Subcutaneous abdominal adipose tissue (tissue), 5 donors: ENCODE measurements at regions not wholly inside any gene's neighbourhood (a gene's known extent, or its start where the extent isn't known, plus 50 kb on each side); places are given as distances from the start of the nearest gene placed in this dataset.
"Not testable (repeated sequence)": the region's sequence is repeated elsewhere in the genome, so short reads cannot be mapped to it uniquely, and the experiment has no call there.

ENCODE experiments used
- H3K27ac ChIP-seq: one replicate; pipeline ENCODE4 v1.7.0; 2013; ENCODE audit warnings: low read depth, mild to moderate bottlenecking, inconsistent platforms, low read length, moderate library complexity
- H3K27me3 ChIP-seq, 5 donors: one replicate each; pipeline ENCODE4 v1.7.0; 2013; ENCODE audit warnings: low read length in 5 of 5, inconsistent platforms in 1 of 5; ENCODE audit not compliant: control insufficient read depth in 5 of 5, insufficient read depth in 4 of 5
- H3K36me3 ChIP-seq, 5 donors: one replicate each; pipeline ENCODE4 v1.7.0; 2013; ENCODE audit warnings: low read length in 5 of 5; ENCODE audit not compliant: control insufficient read depth in 5 of 5, insufficient read depth in 5 of 5
- H3K4me1 ChIP-seq, 5 donors: one replicate each; pipeline ENCODE4 v1.7.0; 2013; ENCODE audit warnings: low read length in 5 of 5, mild to moderate bottlenecking in 3 of 5, moderate library complexity in 1 of 5; ENCODE audit not compliant: control insufficient read depth in 5 of 5, insufficient read depth in 5 of 5
- H3K4me3 ChIP-seq, 5 donors: one replicate each; pipeline ENCODE4 v1.7.0; 2013; ENCODE audit warnings: low read length in 5 of 5, low read depth in 1 of 5
- H3K9ac ChIP-seq, 5 donors: one replicate each; pipeline ENCODE4 v1.7.0; 2013; ENCODE audit warnings: low read length in 5 of 5, mild to moderate bottlenecking in 4 of 5, moderate library complexity in 3 of 5
- H3K9me3 ChIP-seq, 5 donors: one replicate each; pipeline ENCODE4 v1.7.0; 2013; ENCODE audit warnings: low read length in 5 of 5; ENCODE audit not compliant: control insufficient read depth in 5 of 5
- donor health status: healthy.
- donor health status: healthy.
- donor health status: healthy.
- donor health status: healthy.
- donor health status: healthy.

DNA sequence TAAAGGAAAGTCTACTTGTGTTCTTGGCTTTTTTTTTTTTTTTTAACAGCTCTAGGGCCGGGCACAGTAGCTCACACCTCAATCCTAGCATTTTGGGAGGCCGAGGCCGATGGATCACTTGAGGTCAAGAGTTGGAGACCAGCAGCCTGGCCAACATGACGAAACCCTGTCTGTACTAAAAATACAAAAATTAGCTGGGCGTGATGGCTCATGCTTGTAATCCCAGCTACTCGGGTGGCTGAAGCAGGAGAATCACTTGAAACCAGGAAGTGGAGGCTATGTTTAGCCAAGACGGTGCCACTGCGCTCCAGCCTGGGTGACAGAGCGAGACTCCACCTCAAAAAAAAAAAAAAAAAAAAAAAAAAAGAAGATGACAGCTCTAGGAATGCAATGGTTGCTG lies 169.9 kb downstream of the NEDD1 start:
- H3K27me3 ChIP-seq, H3K4me3 ChIP-seq, H3K9ac ChIP-seq, H3K36me3 ChIP-seq, H3K27ac ChIP-seq, H3K4me1 ChIP-seq, H3K9me3 ChIP-seq: not testable (repeated sequence)

DNA sequence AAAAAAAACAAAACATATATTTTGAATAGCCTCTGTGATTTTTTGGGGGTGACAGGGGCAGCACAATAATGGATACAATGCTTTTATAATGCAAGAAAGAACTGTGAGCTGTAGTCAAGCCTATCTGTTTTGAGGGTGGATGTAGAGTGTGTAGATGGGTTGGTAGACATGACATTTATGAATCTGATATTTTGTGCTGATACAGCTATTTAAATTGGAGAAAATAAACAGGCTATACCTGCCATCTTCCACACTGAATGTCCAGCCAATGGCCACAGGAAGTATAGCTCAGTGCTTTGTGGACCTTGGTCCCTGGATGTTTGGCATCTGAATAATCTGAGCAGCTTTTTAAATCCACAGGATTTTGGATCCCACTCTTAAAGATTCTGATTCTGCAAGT lies 175.0 kb downstream of the NEDD1 start:
- H3K36me3 ChIP-seq, result no peaks in the 10 kb centered on the region
- no peak overlapping the region for H3K4me3 ChIP-seq
- H3K27ac ChIP-seq, result no peak overlapping the region
- no peak overlapping the region for H3K9ac ChIP-seq
- no peaks in the 10 kb centered on the region for H3K9me3 ChIP-seq
- no peaks in the 10 kb centered on the region for H3K4me1 ChIP-seq
- H3K27me3 ChIP-seq, result no peaks in the 10 kb centered on the region

DNA sequence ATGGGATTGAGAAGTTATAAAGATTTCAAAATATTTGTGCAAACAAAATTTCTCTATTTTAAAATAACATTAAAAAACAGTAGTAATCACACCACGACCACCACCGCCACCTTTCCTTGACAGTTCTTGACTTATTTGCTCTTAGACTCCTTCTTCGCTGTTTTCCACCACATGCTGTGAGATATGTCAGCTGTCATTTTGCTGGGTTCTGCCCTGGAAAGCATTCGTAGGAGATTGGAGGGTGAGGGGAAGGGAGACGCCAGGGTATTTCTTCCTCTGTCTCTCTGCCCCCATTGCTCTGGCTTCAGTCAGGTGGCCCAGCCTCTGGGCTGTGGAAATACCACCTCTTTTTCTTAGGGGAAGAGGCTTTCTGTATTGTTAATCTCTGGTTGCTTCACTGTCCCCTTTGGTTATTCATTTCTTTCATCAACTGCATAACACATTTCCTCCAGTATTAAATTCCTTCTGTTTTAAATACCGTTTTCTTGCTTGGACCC lies 186.2 kb downstream of the NEDD1 start:
- Histone ChIP-seq H3K27me3 (no peaks in the 10 kb centered on the region), H3K9ac (no peak overlapping the region), H3K4me3 (no peak overlapping the region), H3K36me3 (no peaks in the 10 kb centered on the region), H3K4me1 (no peaks in the 10 kb centered on the region), H3K9me3 (no peaks in the 10 kb centered on the region), H3K27ac (no peak overlapping the region)

DNA sequence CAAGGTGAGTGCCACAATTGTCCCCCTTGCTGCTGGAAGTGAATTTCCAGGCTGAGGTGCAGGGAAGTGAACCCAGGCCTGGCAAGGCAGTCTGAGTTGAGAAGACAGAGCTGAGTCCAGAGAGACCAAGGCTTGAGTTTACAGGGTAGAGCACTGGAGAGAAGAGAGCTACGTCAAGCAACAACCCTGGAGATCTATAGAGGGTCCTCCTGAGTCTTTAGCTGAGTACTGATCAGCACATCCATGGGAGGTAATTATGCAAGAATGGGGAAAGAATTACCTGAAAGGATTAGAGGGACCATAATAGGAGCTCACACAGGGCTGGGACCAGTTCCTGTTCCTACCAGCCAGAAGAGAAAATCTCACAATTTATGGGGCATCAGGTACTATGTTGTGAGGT lies 190.7 kb downstream of the NEDD1 start:
- Histone ChIP-seq H3K9ac (no peak overlapping the region), H3K27ac (no peak overlapping the region), H3K4me1 (no peaks in the 10 kb centered on the region), H3K27me3 (no peaks in the 10 kb centered on the region), H3K9me3 (peaks cover 0 to 4% (median 0%) of the 10 kb centered on the region in 5 donors), H3K4me3 (no peak overlapping the region), H3K36me3 (no peaks in the 10 kb centered on the region)

DNA sequence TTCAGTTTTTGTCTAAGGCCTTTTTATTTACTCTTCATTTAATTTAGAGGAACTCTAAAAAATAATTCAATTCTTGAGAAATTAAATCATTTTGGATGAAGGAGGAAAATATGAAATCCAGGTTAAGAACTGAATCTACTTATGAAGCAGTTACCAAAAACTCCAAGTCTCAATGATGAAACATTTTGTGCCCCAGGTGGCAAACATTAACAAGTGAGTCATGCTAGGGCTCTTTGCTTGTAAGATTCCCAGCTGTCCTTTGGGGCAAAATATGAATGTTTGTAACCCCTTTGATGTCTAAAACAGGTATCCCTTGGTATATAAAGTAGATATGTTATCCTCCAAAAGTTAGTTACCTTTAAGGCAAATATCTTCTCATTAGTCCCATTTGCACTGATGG lies 202.4 kb downstream of the NEDD1 start:
- Histone ChIP-seq H3K27me3 (no peaks in the 10 kb centered on the region), H3K4me1 (no peaks in the 10 kb centered on the region), H3K9ac (no peak overlapping the region), H3K27ac (no peak overlapping the region), H3K9me3 (peaks cover 0 to 5% (median 0%) of the 10 kb centered on the region in 5 donors), H3K36me3 (no peaks in the 10 kb centered on the region), H3K4me3 (no peak overlapping the region)

DNA sequence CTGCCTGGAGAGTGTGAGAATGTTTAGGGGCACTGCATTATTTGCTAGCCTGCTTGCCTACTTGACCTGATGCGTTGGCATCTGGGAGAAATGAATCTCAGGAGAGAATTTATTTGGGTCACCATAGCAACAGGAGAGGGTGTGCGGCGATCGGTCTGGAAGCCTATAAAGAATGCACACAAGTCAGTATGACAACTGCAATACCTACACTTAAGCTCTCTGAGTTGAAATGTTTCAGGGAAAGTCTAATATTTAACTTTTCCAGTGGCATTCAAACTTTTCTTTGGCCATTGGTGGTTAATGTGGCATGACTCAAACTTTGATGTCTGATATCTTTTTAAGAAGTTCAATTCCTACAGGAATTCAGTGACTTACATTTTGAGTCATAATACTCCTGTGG lies 205.1 kb downstream of the NEDD1 start:
- Histone ChIP-seq H3K9me3 (peaks cover 0 to 3% (median 0%) of the 10 kb centered on the region in 5 donors), H3K27me3 (no peaks in the 10 kb centered on the region), H3K27ac (no peak overlapping the region), H3K4me3 (no peak overlapping the region), H3K9ac (no peak overlapping the region), H3K4me1 (no peaks in the 10 kb centered on the region), H3K36me3 (no peaks in the 10 kb centered on the region)

DNA sequence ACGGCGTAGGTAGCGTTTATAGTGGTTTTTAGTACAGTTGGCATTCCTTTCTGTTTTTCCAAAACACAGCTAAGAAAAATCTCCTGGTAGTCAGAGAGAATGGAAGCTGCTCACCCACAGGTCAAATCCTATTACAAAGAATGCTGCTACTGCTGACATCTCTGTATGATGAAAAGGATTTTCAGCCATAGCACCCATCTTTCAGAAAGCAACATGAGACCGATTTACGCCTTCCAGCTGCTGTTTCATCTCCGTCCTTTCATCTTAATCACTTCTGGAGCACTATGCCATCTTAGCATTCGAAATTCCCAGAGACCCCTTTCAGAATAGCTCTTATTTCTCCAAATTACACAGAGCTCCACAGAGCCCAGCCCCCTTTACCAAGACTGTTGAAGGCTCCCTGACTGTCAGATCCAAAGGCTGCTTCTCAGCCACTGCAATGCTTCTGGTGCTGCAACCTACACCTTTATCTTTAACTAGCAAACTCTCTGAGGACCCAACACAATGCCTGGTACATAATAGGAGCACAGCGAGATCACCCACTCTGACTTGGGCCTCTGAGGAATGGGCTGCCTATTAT lies 211.8 kb downstream of the NEDD1 start:
- peaks cover 0 to 7% (median 0%) of the 10 kb centered on the region in 5 donors for H3K9me3 ChIP-seq
- no peak overlapping the region for H3K9ac ChIP-seq
- H3K27ac ChIP-seq, result no peak overlapping the region
- no peaks in the 10 kb centered on the region for H3K4me1 ChIP-seq
- no peaks in the 10 kb centered on the region for H3K27me3 ChIP-seq
- H3K36me3 ChIP-seq, result no peaks in the 10 kb centered on the region
- no peak overlapping the region for H3K4me3 ChIP-seq

DNA sequence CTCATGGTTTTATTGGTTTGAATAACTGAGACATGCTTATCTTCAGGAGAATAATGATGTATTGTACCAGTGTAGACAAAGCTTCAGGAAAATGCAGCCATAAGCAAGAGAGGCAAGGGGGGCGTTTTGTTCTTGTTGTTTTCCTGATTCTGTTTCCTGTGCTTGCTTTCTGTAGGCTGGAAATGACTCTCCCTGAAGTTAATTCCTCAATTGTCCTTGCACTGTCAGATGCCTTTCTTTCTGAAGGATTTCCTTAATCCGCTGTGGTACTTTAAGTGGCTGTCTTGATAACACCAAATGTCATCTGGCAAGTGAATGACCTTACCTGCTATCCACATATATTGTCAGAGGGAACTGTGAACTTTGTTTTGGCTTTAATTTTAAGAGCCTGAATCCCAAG lies 220.0 kb downstream of the NEDD1 start:
- H3K9me3 ChIP-seq, result no peaks in the 10 kb centered on the region
- no peaks in the 10 kb centered on the region for H3K27me3 ChIP-seq
- peaks cover 0 to 10% (median 0%) of the 10 kb centered on the region in 5 donors for H3K4me1 ChIP-seq
- no peak overlapping the region for H3K27ac ChIP-seq
- H3K36me3 ChIP-seq, result no peaks in the 10 kb centered on the region
- no peak overlapping the region for H3K9ac ChIP-seq
- H3K4me3 ChIP-seq, result no peak overlapping the region

DNA sequence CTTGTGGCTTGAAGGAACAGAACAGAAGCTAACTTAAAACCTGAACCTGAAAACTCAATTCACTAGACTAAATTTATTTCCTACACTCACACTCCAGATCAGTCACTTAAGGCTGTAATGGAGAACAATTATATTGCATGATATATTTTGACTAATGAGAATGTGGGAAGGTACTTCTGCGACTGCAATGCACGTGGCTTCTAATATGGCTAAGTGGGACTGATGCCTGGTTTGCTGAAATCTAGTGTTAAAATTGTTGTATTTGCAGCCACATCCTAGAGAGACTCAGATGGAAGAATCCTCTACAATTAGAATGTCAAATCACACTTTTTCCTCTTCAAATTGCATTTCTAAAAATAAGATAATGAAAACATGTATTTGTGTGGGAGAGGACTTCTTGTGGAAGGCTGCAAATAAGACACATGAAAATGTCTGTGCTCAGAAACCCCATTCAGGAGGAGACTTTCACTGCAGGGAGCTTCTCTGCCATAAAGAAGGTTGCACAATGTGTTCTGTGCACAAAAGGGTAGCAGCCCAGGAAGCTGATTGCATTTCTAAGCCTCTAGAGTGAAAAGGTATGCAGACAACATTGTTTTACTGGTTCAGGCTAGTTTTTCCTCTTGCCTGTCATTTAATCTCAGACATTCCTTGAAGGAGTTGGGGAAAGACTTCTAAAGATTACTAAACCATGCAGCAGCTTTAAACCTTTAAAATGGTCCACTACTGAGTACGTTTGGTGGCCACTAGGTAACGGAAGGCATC lies 224.3 kb downstream of the NEDD1 start:
- Histone ChIP-seq H3K4me3 (no peak overlapping the region), H3K9ac (no peak overlapping the region), H3K36me3 (no peaks in the 10 kb centered on the region), H3K27me3 (peaks cover 0 to under 1% (median 0%) of the 10 kb centered on the region in 5 donors), H3K27ac (no peak overlapping the region), H3K4me1 (peaks cover 0 to 10% (median 0%) of the 10 kb centered on the region in 5 donors), H3K9me3 (no peaks in the 10 kb centered on the region)

DNA sequence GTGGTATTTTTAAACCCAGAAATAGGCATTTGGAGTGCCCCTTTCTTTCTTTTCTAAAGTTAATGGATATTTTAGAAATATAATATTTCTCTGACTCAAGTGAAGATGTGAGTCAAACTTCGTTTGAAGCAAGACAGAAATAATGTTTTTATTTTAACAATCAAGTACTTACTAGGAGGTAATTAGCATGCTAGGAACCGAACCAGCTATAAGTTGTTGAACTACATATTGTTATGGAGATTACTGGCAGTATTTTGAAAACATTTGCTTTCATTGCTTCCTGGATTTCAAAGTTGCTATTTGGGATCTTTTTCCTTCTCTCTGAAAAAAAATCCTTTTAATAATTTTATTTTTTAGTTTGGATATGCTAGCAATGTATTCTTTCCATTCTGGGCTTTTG lies 225.2 kb downstream of the NEDD1 start:
- H3K27me3 ChIP-seq, result peaks cover 0 to 4% (median 0%) of the 10 kb centered on the region in 5 donors
- no peak overlapping the region for H3K27ac ChIP-seq
- peaks cover 0 to 6% (median 0%) of the 10 kb centered on the region in 5 donors for H3K4me1 ChIP-seq
- H3K36me3 ChIP-seq, result no peaks in the 10 kb centered on the region
- no peak overlapping the region for H3K9ac ChIP-seq
- no peak overlapping the region for H3K4me3 ChIP-seq
- no peaks in the 10 kb centered on the region for H3K9me3 ChIP-seq
